ENCODE measurements at regions not wholly inside any gene's neighbourhood (a gene's known extent, or its start where the extent isn't known, plus 50 kb on each side); places are given as distances from the start of the nearest gene placed in this dataset.
"Not testable (repeated sequence)": the region's sequence is repeated elsewhere in the genome, so short reads cannot be mapped to it uniquely, and the experiment has no call there.

GRCh38 chr18:29840089-29840488, 1202.5 kb downstream of the DSC3 start:
- TF ChIP-seq, protein P1, sequence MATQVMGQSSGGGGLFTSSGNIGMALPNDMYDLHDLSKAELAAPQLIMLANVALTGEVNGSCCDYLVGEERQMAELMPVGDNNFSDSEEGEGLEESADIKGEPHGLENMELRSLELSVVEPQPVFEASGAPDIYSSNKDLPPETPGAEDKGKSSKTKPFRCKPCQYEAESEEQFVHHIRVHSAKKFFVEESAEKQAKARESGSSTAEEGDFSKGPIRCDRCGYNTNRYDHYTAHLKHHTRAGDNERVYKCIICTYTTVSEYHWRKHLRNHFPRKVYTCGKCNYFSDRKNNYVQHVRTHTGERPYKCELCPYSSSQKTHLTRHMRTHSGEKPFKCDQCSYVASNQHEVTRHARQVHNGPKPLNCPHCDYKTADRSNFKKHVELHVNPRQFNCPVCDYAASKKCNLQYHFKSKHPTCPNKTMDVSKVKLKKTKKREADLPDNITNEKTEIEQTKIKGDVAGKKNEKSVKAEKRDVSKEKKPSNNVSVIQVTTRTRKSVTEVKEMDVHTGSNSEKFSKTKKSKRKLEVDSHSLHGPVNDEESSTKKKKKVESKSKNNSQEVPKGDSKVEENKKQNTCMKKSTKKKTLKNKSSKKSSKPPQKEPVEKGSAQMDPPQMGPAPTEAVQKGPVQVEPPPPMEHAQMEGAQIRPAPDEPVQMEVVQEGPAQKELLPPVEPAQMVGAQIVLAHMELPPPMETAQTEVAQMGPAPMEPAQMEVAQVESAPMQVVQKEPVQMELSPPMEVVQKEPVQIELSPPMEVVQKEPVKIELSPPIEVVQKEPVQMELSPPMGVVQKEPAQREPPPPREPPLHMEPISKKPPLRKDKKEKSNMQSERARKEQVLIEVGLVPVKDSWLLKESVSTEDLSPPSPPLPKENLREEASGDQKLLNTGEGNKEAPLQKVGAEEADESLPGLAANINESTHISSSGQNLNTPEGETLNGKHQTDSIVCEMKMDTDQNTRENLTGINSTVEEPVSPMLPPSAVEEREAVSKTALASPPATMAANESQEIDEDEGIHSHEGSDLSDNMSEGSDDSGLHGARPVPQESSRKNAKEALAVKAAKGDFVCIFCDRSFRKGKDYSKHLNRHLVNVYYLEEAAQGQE (IDR thresholded peaks at IDR 0.05; ENCODE audit: insufficient replicate concordance, low read depth): no peak
- TF ChIP-seq GABPA (IDR thresholded peaks at IDR 0.05; ENCODE audit: low read depth) (no peak), SPI1 (IDR thresholded peaks at IDR 0.05; ENCODE audit: borderline replicate concordance, low read depth) (no peak), POLR2AphosphoS5 (IDR thresholded peaks at IDR 0.05; ENCODE audit: low read depth) (no peak)
- TF ChIP-seq, protein P2, sequence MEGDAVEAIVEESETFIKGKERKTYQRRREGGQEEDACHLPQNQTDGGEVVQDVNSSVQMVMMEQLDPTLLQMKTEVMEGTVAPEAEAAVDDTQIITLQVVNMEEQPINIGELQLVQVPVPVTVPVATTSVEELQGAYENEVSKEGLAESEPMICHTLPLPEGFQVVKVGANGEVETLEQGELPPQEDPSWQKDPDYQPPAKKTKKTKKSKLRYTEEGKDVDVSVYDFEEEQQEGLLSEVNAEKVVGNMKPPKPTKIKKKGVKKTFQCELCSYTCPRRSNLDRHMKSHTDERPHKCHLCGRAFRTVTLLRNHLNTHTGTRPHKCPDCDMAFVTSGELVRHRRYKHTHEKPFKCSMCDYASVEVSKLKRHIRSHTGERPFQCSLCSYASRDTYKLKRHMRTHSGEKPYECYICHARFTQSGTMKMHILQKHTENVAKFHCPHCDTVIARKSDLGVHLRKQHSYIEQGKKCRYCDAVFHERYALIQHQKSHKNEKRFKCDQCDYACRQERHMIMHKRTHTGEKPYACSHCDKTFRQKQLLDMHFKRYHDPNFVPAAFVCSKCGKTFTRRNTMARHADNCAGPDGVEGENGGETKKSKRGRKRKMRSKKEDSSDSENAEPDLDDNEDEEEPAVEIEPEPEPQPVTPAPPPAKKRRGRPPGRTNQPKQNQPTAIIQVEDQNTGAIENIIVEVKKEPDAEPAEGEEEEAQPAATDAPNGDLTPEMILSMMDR (IDR thresholded peaks at IDR 0.05; ENCODE audit: insufficient read depth, low read length): no peak
- H3K4me3 ChIP-seq (replicated peaks; ENCODE audit: insufficient read depth, low read length): no peak overlapping the region
- DNase-seq (ENCODE audit: low read depth in 1 of 2, low spot score in 1 of 2): no peak
- no peaks in the 10 kb centered on the region for H3K27me3 ChIP-seq (ENCODE audit: insufficient read depth, poor library complexity, severe bottlenecking)
- no peak overlapping the region for H3K27ac ChIP-seq (replicated peaks)

DNA sequence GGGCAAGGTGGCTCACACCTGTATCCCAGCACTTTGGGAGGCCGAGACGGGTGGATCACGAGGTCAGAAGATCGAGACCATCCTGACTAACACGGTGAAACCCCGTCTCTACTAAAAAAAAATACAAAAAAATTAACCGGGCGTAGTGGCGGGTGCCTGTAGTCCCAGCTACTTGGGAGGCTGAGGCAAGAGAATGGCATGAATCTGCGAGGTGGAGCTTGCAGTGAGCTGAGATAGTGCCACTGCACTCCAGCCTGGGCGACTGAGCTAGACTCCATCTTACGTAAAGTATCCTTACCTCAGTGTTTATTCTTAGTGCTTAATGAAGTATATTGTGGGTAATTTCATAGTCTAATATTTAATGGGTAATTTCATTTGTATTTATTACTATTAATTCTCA, 1203.6 kb downstream of the DSC3 start:
- not testable (repeated sequence) for H3K27ac ChIP-seq (replicated peaks); DNase-seq (ENCODE audit: low read depth in 1 of 2, low spot score in 1 of 2); H3K27me3 ChIP-seq (ENCODE audit: insufficient read depth, poor library complexity, severe bottlenecking); H3K4me3 ChIP-seq (replicated peaks; ENCODE audit: insufficient read depth, low read length)

DNA sequence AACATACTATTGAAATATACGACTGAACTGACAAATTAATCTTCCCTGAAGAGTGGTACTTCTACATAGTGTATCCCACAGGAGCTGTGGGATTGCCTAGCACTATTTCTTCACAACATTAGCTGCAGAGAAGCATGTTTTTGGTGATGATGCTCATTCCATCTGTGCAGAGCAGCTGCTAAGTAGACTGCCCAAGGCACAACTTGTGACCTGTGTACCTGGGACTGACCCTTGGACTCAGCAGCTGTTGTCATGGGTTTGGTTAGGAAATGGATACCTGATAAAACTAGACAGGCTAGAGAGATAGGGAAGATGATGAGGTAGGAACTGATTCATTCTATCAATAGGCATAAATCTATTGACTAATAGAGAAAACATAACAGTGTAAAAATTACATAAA, 1204.0 kb downstream of the DSC3 start:
- DNase-seq (ENCODE audit: low read depth in 1 of 2, low spot score in 1 of 2): no peak

DNA sequence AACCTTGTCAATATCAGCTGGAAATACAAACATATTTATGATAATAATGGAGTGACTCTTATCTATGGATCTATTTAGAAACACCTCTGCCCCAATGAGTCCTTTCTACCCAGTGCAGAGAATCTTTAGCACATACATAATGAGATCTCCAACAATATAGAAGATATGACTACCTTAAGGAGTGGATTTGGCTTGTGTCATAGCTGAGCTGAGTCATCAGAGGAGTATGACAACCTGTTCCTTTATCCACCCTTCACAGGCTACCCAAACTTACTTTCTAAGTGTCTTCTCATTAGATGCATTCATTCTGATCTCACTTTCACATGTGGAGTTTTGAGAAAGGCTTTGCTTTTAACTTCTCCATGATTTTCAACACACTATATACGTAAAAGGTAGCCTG, 1218.9 kb downstream of the DSC3 start:
- H3K4me3 ChIP-seq (replicated peaks; ENCODE audit: insufficient read depth, low read length): no peak overlapping the region
- H3K27ac ChIP-seq (replicated peaks): no peak overlapping the region
- no peaks in the 10 kb centered on the region for H3K27me3 ChIP-seq (ENCODE audit: insufficient read depth, poor library complexity, severe bottlenecking)
- no peak for DNase-seq (ENCODE audit: low read depth in 1 of 2, low spot score in 1 of 2)
- TF ChIP-seq, protein P1 (IDR thresholded peaks at IDR 0.05; ENCODE audit: insufficient replicate concordance, low read depth): no peak
- no peak for TF ChIP-seq POLR2AphosphoS5 (IDR thresholded peaks at IDR 0.05; ENCODE audit: low read depth)

More for the DNA sequence above, 1204.0 kb downstream of the DSC3 start:
- Histone ChIP-seq H3K4me3 (replicated peaks; ENCODE audit: insufficient read depth, low read length) (no peak overlapping the region), H3K27ac (replicated peaks) (no peak overlapping the region), H3K27me3 (ENCODE audit: insufficient read depth, poor library complexity, severe bottlenecking) (no peaks in the 10 kb centered on the region)
- no peak for TF ChIP-seq POLR2AphosphoS5 (IDR thresholded peaks at IDR 0.05; ENCODE audit: low read depth)
- no peak for TF ChIP-seq SPI1 (IDR thresholded peaks at IDR 0.05; ENCODE audit: borderline replicate concordance, low read depth)
- TF ChIP-seq GABPA (IDR thresholded peaks at IDR 0.05; ENCODE audit: low read depth): no peak
- TF ChIP-seq, protein P2 (IDR thresholded peaks at IDR 0.05; ENCODE audit: insufficient read depth, low read length): no peak
- TF ChIP-seq, protein P1 (IDR thresholded peaks at IDR 0.05; ENCODE audit: insufficient replicate concordance, low read depth): no peak
